ENCODE measurements at regions not wholly inside any gene's neighbourhood (a gene's known extent, or its start where the extent isn't known, plus 50 kb on each side); places are given as distances from the start of the nearest gene placed in this dataset.

GRCh38 chr2:120463527-120463926, 117.6 kb downstream of the INHBB start:
- no peak for DNase-seq (ENCODE audit: low read depth)
- TF ChIP-seq, protein P1, sequence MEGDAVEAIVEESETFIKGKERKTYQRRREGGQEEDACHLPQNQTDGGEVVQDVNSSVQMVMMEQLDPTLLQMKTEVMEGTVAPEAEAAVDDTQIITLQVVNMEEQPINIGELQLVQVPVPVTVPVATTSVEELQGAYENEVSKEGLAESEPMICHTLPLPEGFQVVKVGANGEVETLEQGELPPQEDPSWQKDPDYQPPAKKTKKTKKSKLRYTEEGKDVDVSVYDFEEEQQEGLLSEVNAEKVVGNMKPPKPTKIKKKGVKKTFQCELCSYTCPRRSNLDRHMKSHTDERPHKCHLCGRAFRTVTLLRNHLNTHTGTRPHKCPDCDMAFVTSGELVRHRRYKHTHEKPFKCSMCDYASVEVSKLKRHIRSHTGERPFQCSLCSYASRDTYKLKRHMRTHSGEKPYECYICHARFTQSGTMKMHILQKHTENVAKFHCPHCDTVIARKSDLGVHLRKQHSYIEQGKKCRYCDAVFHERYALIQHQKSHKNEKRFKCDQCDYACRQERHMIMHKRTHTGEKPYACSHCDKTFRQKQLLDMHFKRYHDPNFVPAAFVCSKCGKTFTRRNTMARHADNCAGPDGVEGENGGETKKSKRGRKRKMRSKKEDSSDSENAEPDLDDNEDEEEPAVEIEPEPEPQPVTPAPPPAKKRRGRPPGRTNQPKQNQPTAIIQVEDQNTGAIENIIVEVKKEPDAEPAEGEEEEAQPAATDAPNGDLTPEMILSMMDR (IDR thresholded peaks at IDR 0.05; ENCODE audit: insufficient read depth, low read depth, low read length) = no peak
- no peak overlapping the region for H3K4me3 ChIP-seq (ENCODE audit: low read depth, low read length)

DNA sequence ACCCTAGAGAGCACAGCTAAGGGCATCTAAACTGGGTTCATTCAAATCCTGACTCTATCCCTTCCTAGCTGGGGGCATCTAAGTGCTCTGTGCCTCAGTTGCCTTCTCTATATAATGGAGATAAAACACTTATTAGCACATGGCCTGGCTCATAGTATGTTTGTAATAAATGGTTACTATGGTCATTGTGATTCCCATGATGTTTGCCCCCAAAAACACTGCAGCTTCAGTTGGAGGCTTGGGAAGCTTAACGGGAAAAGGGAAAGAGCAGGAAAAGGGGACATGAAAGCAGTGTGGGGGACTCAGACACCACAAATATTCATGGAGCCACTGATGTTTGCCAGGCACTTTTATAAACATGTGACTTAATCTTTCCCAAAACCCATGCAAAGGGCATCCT, 118.1 kb downstream of the INHBB start:
- no peak for DNase-seq (ENCODE audit: low read depth)
- H3K4me3 ChIP-seq (ENCODE audit: low read depth, low read length) = no peak overlapping the region
- TF ChIP-seq, protein P1 (IDR thresholded peaks at IDR 0.05; ENCODE audit: insufficient read depth, low read depth, low read length) = no peak

GRCh38 chr2:120464448-120464931, 118.6 kb downstream of the INHBB start:
- no peak for DNase-seq (ENCODE audit: low read depth)
- no peak overlapping the region for H3K4me3 ChIP-seq (ENCODE audit: low read depth, low read length)
- TF ChIP-seq, protein P1 (IDR thresholded peaks at IDR 0.05; ENCODE audit: insufficient read depth, low read depth, low read length) = no peak

GRCh38 chr2:120465012-120465700, 119.2 kb downstream of the INHBB start:
- H3K4me3 ChIP-seq (ENCODE audit: low read depth, low read length) = no peak overlapping the region
- DNase-seq (ENCODE audit: low read depth) = no peak
- TF ChIP-seq, protein P1 (IDR thresholded peaks at IDR 0.05; ENCODE audit: insufficient read depth, low read depth, low read length) = no peak

- DNase-seq (ENCODE audit: low read depth) = no peak
- TF ChIP-seq, protein P1 (IDR thresholded peaks at IDR 0.05; ENCODE audit: insufficient read depth, low read depth, low read length) = no peak
- no peak overlapping the region for H3K4me3 ChIP-seq (ENCODE audit: low read depth, low read length)
Measured at GRCh38 chr2:120465701-120465988, 119.7 kb downstream of the INHBB start.

DNA sequence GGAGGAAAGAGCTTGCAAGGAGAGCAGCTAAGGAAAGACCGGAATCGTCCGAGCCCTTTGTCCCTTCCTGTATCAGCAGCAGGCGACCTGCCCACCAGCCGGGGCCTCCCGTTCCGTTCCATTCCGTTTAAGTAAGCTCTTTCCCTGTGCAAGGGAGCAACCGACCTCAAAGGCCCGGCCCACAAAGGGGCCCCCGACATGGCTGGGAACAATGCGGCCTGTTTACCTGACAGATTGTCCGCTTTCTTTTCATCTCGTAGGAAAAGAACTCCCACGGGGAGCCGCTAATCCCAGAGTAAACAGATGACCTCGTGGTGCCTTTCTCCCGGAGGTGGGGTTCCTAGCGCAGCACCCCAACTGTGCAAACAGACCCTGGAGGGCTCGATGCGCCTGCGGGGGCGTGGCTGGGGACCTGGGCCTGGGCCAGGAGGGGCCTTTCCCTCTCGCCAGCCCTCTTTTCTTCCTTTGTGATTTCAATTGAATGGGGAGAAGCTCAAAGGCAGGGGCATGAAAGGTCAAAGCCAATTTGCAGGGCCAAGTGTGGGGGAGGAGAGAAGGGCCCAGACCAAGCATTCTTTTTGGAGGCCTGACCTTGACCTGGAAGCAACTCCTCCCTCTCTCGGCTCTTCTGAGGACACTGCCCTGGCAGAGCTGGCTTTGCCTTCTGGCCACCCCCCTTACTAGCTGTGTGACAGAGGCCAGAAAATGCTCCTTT, 120.2 kb downstream of the INHBB start:
- no peak overlapping the region for H3K4me3 ChIP-seq (ENCODE audit: low read depth, low read length)
- DNase-seq (ENCODE audit: low read depth) = no peak
- TF ChIP-seq, protein P1 (IDR thresholded peaks at IDR 0.05; ENCODE audit: insufficient read depth, low read depth, low read length) = no peak
